ENCODE measurements at regions not wholly inside any gene's neighbourhood (a gene's known extent, or its start where the extent isn't known, plus 50 kb on each side); places are given as distances from the start of the nearest gene placed in this dataset.

DNA sequence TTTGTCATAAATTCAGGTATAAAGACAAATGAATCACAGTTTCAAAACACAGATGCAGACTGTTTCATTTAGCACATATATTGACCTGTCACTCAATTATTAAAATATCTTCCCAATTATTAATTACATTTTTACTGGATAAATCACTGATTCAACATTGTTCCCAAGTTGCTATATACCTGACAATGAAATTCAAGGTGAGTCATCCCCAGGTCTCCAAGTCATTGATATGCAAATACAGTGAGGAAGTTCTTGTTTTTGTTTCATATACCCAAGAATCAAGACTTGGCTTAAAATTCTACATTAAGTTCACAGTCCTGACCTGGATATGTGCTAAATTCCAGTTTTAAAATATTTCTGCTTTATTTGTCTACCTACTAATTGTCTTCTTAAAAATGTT lies 599.3 kb upstream of the PSMD7 start:
- DNase-seq (no peak), ATAC-seq (no peak)
- Histone ChIP-seq H3K27ac (no peak overlapping the region), H3K27me3 (no peaks in the 10 kb centered on the region), H3K4me3 (no peak overlapping the region), H3K4me1 (no peaks in the 10 kb centered on the region), H3K9me3 (no peaks in the 10 kb centered on the region), H3K36me3 (no peaks in the 10 kb centered on the region)
- intact Hi-C loops (cut with DNase I), result no loop called here
- TF ChIP-seq, protein P1, sequence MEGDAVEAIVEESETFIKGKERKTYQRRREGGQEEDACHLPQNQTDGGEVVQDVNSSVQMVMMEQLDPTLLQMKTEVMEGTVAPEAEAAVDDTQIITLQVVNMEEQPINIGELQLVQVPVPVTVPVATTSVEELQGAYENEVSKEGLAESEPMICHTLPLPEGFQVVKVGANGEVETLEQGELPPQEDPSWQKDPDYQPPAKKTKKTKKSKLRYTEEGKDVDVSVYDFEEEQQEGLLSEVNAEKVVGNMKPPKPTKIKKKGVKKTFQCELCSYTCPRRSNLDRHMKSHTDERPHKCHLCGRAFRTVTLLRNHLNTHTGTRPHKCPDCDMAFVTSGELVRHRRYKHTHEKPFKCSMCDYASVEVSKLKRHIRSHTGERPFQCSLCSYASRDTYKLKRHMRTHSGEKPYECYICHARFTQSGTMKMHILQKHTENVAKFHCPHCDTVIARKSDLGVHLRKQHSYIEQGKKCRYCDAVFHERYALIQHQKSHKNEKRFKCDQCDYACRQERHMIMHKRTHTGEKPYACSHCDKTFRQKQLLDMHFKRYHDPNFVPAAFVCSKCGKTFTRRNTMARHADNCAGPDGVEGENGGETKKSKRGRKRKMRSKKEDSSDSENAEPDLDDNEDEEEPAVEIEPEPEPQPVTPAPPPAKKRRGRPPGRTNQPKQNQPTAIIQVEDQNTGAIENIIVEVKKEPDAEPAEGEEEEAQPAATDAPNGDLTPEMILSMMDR (IDR thresholded peaks at IDR 0.05), result no peak
- no peak for TF ChIP-seq POLR2A (IDR thresholded peaks at IDR 0.05)

DNA sequence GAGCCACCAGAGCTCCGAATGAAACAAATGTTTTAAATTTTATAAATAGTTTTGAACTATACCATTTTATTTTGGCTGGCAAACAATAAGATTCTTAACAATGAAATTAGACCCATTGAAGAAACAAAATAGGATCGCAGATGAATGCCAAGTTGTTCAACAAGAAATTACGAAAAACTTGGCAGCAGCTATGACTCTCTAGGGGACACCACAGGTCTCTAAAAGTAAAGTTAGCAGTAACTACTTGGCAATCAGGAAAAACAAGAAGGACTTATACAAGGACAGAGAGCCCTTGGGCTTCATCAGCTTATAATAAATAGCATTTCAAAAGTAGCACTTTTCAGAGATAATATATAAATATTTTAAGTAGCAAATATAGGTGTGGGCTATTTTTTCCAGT lies 603.8 kb upstream of the PSMD7 start:
- intact Hi-C loops (cut with DNase I), result no loop called here

DNA sequence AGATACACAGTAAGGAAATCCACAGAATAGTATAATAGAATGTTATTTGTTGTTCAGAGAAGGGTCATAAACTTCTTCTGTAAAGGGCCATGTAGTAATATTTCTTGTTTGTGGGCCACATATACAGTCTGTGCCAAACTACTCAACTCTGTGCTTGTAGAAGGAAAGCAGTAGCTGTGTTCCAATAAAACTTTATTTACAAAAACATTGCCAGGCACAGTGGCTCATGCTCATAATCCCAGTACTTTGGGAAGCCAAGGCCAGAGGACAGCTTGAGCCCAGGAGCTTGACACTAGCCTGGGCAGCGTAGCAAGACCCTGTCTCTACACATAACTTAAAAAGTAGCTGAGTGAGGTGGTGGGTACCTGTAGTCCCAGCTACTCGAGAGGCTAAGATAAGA lies 612.8 kb upstream of the PSMD7 start:
- H3K36me3 ChIP-seq, result no peaks in the 10 kb centered on the region
- no peaks in the 10 kb centered on the region for H3K27me3 ChIP-seq
- ATAC-seq (no peak), DNase-seq (no peak)
- intact Hi-C loops (cut with DNase I), result no loop called here
- H3K9me3 ChIP-seq, result no peaks in the 10 kb centered on the region
- no peaks in the 10 kb centered on the region for H3K4me1 ChIP-seq
- WGBS (ENCODE audit: insufficient coverage, low coverage, low lambda C conversion rate, missing lambda C conversion rate), result 71% methylated on average over 1 of the region's 2 CpGs
- H3K4me3 ChIP-seq, result no peak overlapping the region
- no peak overlapping the region for H3K27ac ChIP-seq
- TF ChIP-seq POLR2A (IDR thresholded peaks at IDR 0.05), result no peak
- TF ChIP-seq, protein P1 (IDR thresholded peaks at IDR 0.05), result no peak

More for the DNA sequence above, 603.8 kb upstream of the PSMD7 start:
- no peaks in the 10 kb centered on the region for H3K36me3 ChIP-seq
- H3K27ac ChIP-seq, result no peak overlapping the region
- H3K4me1 ChIP-seq, result no peaks in the 10 kb centered on the region
- no peaks in the 10 kb centered on the region for H3K9me3 ChIP-seq
- H3K4me3 ChIP-seq, result no peak overlapping the region
- WGBS (ENCODE audit: insufficient coverage, low coverage, low lambda C conversion rate, missing lambda C conversion rate), result 48% methylated on average over 3 of the region's 3 CpGs
- ATAC-seq (no peak), DNase-seq (no peak)
- TF ChIP-seq, protein P1 (IDR thresholded peaks at IDR 0.05), result no peak
- TF ChIP-seq POLR2A (IDR thresholded peaks at IDR 0.05), result no peak
- H3K27me3 ChIP-seq, result no peaks in the 10 kb centered on the region

DNA sequence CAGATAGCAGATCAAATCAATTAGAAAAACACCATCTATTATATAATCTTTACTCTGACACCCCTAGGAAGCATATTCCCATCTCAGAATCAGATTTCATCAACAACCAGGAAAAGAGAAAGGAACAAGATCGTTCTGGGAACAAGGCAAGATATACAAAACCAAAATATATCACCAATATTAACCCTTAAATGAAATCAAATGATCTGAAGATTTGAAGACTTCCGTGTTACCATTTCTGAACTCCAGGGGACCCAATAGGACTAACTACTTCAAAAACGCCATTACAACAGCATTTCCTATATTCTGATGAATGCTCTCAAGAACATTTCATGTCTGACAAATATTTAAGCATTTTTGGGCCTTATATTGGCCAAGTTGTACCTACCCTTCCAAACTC lies 624.2 kb upstream of the ZFHX3 start:
- Histone ChIP-seq H3K4me3 (no peak overlapping the region), H3K4me1 (no peaks in the 10 kb centered on the region), H3K9me3 (no peaks in the 10 kb centered on the region), H3K27ac (no peak overlapping the region), H3K36me3 (no peaks in the 10 kb centered on the region), H3K27me3 (no peaks in the 10 kb centered on the region)
- intact Hi-C loops (cut with DNase I), result no loop called here
- TF ChIP-seq POLR2A (IDR thresholded peaks at IDR 0.05), result no peak
- TF ChIP-seq, protein P1 (IDR thresholded peaks at IDR 0.05), result no peak
- 32% methylated on average over 3 of the region's 3 CpGs for WGBS (ENCODE audit: insufficient coverage, low coverage, low lambda C conversion rate, missing lambda C conversion rate)
- no peak for DNase-seq
- no peak for ATAC-seq

Measured in right lobe of liver (tissue), 6 donors.